ENCODE measurements at regions not wholly inside any gene's neighbourhood (a gene's known extent, or its start where the extent isn't known, plus 50 kb on each side); places are given as distances from the start of the nearest gene placed in this dataset.

DNA sequence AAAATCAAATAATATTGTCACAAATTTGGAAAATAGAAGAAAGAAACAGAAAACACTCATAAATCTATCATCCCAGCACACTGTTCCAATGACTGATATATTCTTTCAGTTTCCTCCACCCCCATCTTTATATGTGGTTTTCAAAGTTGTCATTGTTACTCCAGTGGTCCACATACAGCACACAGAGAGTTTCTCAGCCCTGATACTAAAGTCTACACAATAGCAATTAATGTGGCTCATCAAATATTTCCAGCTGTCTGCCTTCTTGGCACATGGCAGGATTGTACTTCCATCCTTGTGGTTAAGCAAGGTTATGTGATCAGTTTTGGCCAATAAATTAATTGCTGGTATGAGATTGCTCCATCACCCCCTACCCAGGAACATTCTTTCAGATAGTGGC is 221.7 kb downstream of the PDCD6IP start:
- no peaks in the 10 kb centered on the region for H3K36me3 Mint-ChIP-seq
- no peaks in the 10 kb centered on the region for H3K9me3 Mint-ChIP-seq
- H3K27me3 Mint-ChIP-seq, result peaks cover 11% of the 10 kb centered on the region
- H3K4me1 Mint-ChIP-seq (ENCODE audit: unreplicated experiment), result no peaks in the 10 kb centered on the region
- TF ChIP-seq, protein P1, sequence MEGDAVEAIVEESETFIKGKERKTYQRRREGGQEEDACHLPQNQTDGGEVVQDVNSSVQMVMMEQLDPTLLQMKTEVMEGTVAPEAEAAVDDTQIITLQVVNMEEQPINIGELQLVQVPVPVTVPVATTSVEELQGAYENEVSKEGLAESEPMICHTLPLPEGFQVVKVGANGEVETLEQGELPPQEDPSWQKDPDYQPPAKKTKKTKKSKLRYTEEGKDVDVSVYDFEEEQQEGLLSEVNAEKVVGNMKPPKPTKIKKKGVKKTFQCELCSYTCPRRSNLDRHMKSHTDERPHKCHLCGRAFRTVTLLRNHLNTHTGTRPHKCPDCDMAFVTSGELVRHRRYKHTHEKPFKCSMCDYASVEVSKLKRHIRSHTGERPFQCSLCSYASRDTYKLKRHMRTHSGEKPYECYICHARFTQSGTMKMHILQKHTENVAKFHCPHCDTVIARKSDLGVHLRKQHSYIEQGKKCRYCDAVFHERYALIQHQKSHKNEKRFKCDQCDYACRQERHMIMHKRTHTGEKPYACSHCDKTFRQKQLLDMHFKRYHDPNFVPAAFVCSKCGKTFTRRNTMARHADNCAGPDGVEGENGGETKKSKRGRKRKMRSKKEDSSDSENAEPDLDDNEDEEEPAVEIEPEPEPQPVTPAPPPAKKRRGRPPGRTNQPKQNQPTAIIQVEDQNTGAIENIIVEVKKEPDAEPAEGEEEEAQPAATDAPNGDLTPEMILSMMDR (conservative IDR thresholded peaks at IDR 0.05), result no peak
- no peak overlapping the region for H3K4me3 Mint-ChIP-seq
- H3K27ac Mint-ChIP-seq, result no peak overlapping the region
- DNase-seq (ENCODE audit: extremely low spot score, unreplicated experiment), result no peak

DNA sequence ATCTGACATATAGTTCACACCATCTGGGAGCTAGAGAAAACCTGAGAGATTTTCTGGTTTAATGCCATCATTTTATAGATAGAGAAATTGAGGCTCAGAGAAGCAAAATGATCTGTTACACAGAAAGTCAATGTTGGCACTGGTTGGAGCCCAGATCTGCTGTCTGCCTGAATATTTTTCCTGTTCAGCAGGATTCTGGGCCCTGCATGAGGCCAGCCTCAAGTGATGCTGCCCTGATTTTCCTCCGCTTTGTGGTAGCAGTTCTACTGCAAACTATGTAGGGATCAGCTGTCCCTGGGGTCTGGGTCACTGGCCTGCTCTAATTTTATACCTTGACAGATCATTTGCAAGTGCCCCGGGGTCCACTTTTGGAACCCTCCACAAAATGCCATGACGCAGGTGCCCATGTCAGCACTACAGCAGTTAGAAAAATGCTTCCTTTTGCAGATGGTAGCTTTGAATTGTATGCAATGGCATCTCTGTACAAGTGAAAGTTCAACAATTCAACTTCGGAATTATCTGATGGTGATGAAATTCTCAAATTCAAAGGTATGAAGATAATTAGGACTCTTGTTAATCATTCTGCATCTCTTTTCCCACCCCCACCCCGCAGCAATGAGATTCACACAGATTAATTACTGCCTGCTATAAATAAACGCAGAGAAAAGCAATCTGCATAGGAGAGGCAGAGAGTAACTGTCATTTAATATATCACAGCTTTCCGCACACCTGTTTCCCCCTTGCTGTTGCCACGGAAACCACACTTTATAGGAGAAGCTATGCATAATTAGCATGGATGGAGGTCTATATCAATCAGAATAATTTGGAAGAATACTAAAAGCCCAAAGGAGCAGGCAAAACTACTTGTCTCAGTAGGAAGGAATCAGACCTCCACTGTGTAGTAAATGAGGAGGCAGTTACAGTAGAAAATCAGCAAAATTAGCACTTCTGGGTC is 222.6 kb downstream of the PDCD6IP start:
- H3K27me3 Mint-ChIP-seq, result peaks cover 11% of the 10 kb centered on the region
- TF ChIP-seq, protein P1 (conservative IDR thresholded peaks at IDR 0.05), result no peak
- no peak overlapping the region for H3K4me3 Mint-ChIP-seq
- no peaks in the 10 kb centered on the region for H3K4me1 Mint-ChIP-seq (ENCODE audit: unreplicated experiment)
- no peaks in the 10 kb centered on the region for H3K9me3 Mint-ChIP-seq
- H3K27ac Mint-ChIP-seq, result no peak overlapping the region
- no peak for DNase-seq (ENCODE audit: extremely low spot score, unreplicated experiment)
- no peaks in the 10 kb centered on the region for H3K36me3 Mint-ChIP-seq

DNA sequence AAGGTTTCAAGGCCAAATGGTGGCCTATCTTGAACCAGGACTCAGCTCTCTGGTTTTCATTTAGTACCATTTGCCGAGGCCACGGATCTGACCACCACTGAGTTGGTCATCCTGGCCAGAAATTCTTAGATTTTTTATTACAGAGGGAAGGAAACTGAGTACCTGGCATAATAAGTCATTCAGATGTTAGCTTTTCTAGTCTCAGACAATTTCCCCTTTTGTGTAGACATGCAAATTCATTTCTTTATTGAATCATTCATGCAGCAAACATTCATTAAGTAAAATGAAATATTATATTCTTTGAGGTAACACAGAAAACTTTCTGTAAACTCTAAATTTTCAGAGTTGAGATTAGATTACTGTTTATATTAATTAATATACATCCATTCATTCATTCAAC is 223.7 kb downstream of the PDCD6IP start:
- Mint-ChIP-seq H3K4me1 (ENCODE audit: unreplicated experiment) (no peaks in the 10 kb centered on the region), H3K27me3 (peaks cover 11% of the 10 kb centered on the region), H3K4me3 (no peak overlapping the region), H3K9me3 (no peaks in the 10 kb centered on the region), H3K27ac (no peak overlapping the region), H3K36me3 (no peaks in the 10 kb centered on the region)
- TF ChIP-seq, protein P1 (conservative IDR thresholded peaks at IDR 0.05), result no peak
- no peak for DNase-seq (ENCODE audit: extremely low spot score, unreplicated experiment)

DNA sequence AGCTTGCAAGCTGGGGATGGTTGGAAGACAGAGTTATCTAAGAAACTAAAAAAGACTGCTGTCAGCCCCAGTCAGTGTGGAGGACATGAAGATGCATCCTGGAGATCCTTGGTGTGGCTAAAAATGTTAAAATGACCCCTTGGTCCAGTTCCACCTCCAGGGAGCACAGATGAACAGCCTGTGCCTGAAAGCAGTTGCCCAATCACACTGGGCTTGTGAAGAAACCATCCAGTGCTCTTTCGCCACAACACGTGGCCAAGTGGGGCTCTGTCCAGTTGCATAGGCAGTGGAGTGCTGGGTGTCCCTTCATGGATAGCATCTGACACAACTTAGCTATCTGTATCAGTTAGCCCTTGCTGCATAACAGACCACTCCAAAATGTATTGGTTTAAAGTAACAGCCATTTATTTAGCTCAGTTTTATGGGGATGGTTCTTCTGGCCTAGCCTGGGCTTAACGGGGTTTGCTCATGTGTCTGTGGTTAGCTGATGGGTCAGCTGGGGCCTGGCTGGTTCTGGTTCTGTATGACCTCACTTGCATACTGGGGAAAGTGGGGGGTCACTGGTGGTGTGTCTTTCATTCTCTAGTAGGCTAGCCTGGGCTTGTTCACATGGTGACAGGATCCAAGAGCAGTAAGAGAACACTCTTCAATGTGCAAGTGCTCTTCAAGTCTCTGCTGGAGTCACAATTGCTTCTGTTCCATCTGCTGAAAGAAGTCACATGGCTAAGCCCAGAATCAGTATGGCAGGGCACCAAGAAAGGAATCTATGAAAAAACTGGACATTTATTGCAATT is 226.2 kb downstream of the PDCD6IP start:
- no peak overlapping the region for H3K4me3 Mint-ChIP-seq
- H3K4me1 Mint-ChIP-seq (ENCODE audit: unreplicated experiment), result no peaks in the 10 kb centered on the region
- TF ChIP-seq, protein P1 (conservative IDR thresholded peaks at IDR 0.05), result no peak
- peaks cover 3% of the 10 kb centered on the region for H3K27me3 Mint-ChIP-seq
- H3K9me3 Mint-ChIP-seq, result no peaks in the 10 kb centered on the region
- no peak for DNase-seq (ENCODE audit: extremely low spot score, unreplicated experiment)
- no peak overlapping the region for H3K27ac Mint-ChIP-seq
- no peaks in the 10 kb centered on the region for H3K36me3 Mint-ChIP-seq

DNA sequence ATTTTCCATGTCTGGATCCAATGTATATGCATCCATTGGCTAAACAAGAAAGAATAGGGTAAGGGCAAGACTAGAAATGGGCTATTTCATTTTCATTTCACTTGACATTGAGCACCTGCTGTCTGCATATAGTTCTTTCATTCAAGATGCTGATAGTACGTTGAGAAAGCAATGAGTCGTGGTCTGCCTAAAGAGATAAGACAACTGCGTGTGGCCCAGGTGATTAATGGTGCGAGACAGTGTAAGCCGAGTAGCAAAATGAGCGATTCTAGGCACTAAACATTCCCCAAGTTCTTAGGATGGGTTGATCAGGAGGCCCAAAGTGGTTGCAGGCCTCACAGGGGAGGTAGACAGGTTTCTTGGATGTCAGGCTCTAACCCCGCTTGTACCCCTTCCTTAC is 235.4 kb downstream of the PDCD6IP start:
- H3K27me3 Mint-ChIP-seq, result no peaks in the 10 kb centered on the region
- TF ChIP-seq, protein P1 (conservative IDR thresholded peaks at IDR 0.05), result no peak
- no peak overlapping the region for H3K27ac Mint-ChIP-seq
- no peaks in the 10 kb centered on the region for H3K36me3 Mint-ChIP-seq
- H3K4me3 Mint-ChIP-seq, result no peak overlapping the region
- no peak for DNase-seq (ENCODE audit: extremely low spot score, unreplicated experiment)
- H3K4me1 Mint-ChIP-seq (ENCODE audit: unreplicated experiment), result no peaks in the 10 kb centered on the region
- H3K9me3 Mint-ChIP-seq, result peaks cover 7% of the 10 kb centered on the region

All from type B pancreatic cell (in vitro differentiated cells).